SJSA1 (cell line): ENCODE measurements at regions not wholly inside any gene's neighbourhood (a gene's known extent, or its start where the extent isn't known, plus 50 kb on each side); places are given as distances from the start of the nearest gene placed in this dataset.

Source experiments
- DNase-seq, 2 experiments: peaks; one replicate each; pipeline ENCODE4 v3.0.0-alpha.2; 2015 to 2020; ENCODE audit warnings: low spot score in 2 of 2, low read depth in 1 of 2
- H3K27ac ChIP-seq: fragments of 250-450 bp; sonication (Bioruptor Pico); 2 replicates; pipeline ENCODE4 v1.5.1; 2020; ENCODE audit warnings: mild to moderate bottlenecking, moderate library complexity
- H3K27me3 ChIP-seq: fragments of 250-450 bp; sonication (Bioruptor Pico); replicated peaks from 2 replicates; pipeline ENCODE4 v1.5.1; 2020; ENCODE audit warnings: mild to moderate bottlenecking, moderate library complexity
- H3K36me3 ChIP-seq: fragments of 250-450 bp; sonication (Bioruptor Pico); 2 replicates; pipeline ENCODE4 v1.5.1; 2020; ENCODE audit warnings: mild to moderate bottlenecking
- H3K4me1 ChIP-seq: fragments of 250-450 bp; sonication (Bioruptor Pico); replicated peaks from 2 replicates; pipeline ENCODE4 v1.6.1; 2021; ENCODE audit warnings: mild to moderate bottlenecking
- H3K4me3 ChIP-seq: fragments of 250-450 bp; sonication (Bioruptor Pico); 2 replicates; pipeline ENCODE4 v1.5.1; 2020; ENCODE audit warnings: mild to moderate bottlenecking
- H3K9me3 ChIP-seq: fragments of 250-450 bp; sonication (Bioruptor Pico); replicated peaks from 2 replicates; pipeline ENCODE4 v1.5.1; 2020; ENCODE audit warnings: mild to moderate bottlenecking

DNA sequence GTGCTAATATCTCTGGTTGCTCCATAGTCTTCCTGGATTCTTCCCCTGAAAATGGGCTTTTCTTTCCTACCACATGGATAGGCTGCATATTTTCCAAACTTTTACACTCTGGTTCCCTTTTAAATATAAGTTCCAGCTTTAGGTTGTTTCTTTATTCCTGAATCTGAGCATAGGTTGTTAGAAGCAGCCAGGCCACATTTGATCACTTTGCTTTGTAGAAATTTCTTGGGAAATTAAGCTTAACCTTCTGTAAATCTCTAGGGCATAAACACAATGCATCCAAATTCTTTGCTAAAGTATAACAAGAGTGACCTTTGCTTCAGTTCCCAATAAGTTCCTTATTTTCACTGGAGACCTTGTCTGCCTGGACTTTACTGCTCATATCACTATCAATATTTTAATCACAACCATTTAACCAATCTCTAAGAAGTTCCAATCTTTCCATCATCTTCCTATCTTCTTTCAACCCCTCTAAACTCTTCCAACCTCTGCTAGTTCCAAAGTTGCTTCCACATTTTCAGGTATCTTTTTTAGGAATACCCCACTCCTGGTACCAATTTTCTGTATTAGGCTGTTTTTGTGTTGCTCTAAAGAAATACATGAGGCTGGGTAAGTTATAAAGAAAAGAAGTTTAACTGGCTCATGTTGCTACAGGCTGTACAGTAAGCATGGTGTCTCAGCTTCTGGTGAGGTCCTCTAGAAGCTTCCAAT, 389.6 kb upstream of the HS6ST1 start:
- Histone ChIP-seq H3K27ac (no peak overlapping the region), H3K4me1 (no peaks in the 10 kb centered on the region), H3K36me3 (no peaks in the 10 kb centered on the region), H3K4me3 (no peak overlapping the region), H3K27me3 (no peaks in the 10 kb centered on the region), H3K9me3 (0 out of 2 replicates have a peak, but pooled peaks cover 4% of the 10 kb centered on the region)
- DNase-seq = no peak

- Histone ChIP-seq H3K4me1 (no peaks in the 10 kb centered on the region), H3K4me3 (no peak overlapping the region), H3K9me3 (0 out of 2 replicates have a peak, but pooled peaks cover 4% of the 10 kb centered on the region), H3K27me3 (no peaks in the 10 kb centered on the region), H3K27ac (no peak overlapping the region), H3K36me3 (no peaks in the 10 kb centered on the region)
- no peak for DNase-seq
These were observed 391.6 kb upstream of the HS6ST1 start for GRCh38 chr2:128710242-128710641.

DNA sequence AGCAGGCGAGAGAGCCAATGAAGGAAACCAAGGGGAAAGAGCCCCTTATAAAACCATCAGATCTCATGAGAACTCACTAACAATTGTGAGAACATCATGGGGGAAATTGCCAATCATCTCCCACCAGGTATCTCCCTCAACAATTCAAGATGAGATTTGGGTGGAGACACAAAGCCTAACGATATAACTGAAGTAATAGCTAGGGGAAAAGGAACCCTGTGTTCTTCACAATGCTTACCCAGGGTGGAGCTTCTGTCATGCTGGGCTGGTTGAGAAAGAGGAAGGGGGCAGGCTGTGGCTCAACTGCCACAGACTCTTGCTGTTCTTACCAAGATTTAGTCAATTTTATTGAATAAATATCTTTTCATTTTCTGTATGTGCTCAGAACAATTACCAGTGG, 392.1 kb upstream of the HS6ST1 start:
- H3K4me1 ChIP-seq = no peaks in the 10 kb centered on the region
- no peak overlapping the region for H3K4me3 ChIP-seq
- H3K36me3 ChIP-seq = no peaks in the 10 kb centered on the region
- DNase-seq = no peak
- H3K27ac ChIP-seq = no peak overlapping the region
- no peaks in the 10 kb centered on the region for H3K27me3 ChIP-seq
- H3K9me3 ChIP-seq = 0 out of 2 replicates have a peak, but pooled peaks cover 4% of the 10 kb centered on the region

DNA sequence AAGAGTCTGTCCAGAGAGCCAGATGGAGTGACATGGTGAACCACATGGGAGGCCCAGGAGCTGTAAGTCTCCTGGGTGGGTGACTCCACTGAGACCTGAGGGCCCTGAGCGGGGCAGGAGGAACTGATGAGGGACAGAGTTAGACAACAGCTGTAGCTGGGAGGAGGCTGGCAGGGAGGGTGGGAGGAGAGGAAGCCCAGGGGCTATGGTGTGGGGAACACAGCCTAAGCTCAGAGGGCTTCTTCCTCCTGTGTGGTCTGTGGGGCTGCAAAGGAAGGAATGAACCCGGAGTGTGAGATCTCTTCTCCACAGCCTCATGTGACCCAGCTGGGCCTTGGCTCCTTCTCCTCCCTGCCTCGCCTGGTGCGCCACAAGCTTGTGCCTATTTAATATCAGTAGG, 395.6 kb upstream of the HS6ST1 start:
- Histone ChIP-seq H3K9me3 (no peaks in the 10 kb centered on the region), H3K27ac (no peak overlapping the region), H3K27me3 (no peaks in the 10 kb centered on the region; the same call in 1 of the 2 replicates), H3K4me3 (no peak overlapping the region), H3K4me1 (no peaks in the 10 kb centered on the region), H3K36me3 (no peaks in the 10 kb centered on the region)
- peak in 1 of 2 experiments; percentile 40 for DNase-seq

DNA sequence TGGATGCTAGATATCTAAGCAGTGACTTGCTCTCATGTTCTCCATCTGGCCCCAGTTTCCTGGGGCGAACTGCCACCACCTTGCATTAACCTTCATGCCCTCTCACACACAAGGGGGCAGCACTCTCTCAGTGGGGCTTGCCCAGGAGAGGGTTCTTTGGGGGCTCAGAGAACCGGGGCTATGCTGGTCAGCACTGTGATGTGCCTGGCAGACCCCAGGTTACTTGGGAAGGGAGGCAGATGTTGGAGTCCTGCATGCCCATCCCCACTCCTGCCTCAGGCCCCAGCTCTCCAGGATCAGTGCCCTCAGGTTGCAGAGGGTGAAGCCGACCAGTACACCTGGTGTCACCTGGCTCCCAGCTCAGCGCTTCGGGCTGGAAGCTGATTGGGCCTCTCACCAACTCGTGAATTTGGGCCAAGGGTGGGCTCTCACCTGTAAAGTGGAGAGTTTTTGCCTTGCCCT, 396.2 kb upstream of the HS6ST1 start:
- peak in 1 of 2 experiments; percentile 33 for DNase-seq
- Histone ChIP-seq H3K27me3 (no peaks in the 10 kb centered on the region; the same call in 1 of the 2 replicates), H3K4me3 (no peak overlapping the region), H3K4me1 (no peaks in the 10 kb centered on the region), H3K36me3 (no peaks in the 10 kb centered on the region), H3K9me3 (no peaks in the 10 kb centered on the region), H3K27ac (no peak overlapping the region)

DNA sequence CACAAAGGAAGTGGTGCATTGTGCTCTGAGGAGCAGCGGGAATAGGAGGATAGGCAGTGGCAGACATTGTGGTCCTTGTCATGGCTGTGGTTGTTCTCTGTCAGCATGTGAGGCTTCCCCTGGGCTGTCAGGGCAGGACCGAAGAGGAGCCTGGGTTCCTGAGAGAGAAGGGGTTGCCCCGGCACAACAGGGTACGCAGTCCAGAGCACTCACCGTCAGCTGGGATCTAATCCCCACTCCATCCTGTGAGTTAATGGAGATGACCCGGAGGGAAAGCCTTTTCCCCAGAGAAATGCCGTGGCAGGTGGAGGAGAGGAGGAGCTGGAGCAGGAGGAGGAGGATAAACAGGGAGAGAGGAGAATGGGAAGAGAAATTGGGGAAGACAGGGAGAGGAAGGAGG, 396.7 kb upstream of the HS6ST1 start:
- H3K4me3 ChIP-seq = no peak overlapping the region
- no peak overlapping the region for H3K27ac ChIP-seq
- no peaks in the 10 kb centered on the region for H3K9me3 ChIP-seq
- no peaks in the 10 kb centered on the region; the same call in 1 of the 2 replicates for H3K27me3 ChIP-seq
- DNase-seq = no peak
- H3K36me3 ChIP-seq = no peaks in the 10 kb centered on the region
- H3K4me1 ChIP-seq = no peaks in the 10 kb centered on the region

DNA sequence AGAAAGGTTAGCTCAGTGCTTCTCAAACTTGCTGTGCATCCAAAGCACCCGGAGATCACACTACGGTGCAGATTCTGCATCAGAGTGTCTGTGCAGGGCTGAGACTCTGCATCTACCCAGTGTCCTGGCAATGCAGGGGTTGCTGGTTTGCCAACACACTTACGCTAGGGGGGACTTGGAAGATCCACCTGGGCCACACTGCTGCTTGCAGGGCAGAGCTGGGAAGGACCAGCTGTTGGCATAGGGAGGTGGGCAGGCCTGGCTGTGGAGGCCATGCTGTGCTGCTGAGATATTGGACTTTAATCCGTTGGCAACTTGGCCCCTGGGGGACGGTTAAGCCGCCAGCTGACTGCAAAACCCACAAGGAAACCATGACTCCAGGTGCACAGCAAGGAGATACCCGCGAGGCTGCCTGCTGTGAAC, 397.6 kb upstream of the HS6ST1 start:
- H3K4me1 ChIP-seq = no peaks in the 10 kb centered on the region
- no peak overlapping the region for H3K27ac ChIP-seq
- H3K4me3 ChIP-seq = no peak overlapping the region
- H3K9me3 ChIP-seq = no peaks in the 10 kb centered on the region
- no peaks in the 10 kb centered on the region; the same call in 1 of the 2 replicates for H3K27me3 ChIP-seq
- no peak for DNase-seq
- no peaks in the 10 kb centered on the region for H3K36me3 ChIP-seq

DNA sequence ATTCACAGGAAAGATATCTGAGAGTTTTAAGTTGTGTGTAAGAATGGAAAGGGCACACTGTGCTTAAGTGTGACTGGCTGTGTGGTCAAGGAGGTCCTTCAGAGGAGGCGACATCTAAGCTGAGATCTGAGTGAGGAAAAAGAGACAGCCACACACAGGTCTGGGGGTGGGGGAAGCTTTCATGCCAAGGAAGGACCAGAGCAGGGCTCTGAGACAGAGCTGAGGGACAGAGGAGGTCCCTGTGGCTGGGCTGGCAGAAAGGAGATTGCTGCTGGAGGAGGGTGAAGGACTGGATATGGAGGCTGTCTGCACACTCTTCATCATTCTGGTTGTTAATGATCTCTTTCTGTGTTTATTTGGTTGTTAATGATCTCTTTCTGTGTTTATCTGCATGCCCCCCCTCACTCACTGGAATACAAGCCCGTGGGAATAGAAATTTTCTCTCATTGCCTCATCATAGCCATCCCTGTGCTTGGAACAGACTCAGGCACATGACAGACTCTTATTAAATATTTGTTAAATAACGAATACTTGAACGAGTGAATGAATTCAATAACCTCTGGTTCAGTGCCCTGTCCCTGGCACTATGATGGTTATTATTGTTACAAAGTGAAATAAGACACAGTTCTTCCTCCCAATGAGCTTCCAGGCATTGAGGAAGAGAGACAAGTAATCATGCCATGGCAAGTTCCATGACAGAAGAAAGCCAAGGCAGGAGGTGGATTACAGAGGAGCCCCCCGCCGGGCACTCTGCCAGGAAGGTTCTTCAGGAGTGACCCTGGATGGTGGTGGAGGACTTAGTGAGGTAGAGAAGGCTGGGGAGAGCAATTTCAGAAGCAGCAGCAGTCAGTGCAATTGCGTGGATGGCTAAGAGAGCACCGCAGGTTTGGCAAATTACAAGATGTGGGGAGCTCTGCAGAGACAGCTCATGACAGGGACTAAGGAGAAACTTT, 399.4 kb upstream of the HS6ST1 start:
- Histone ChIP-seq H3K4me1 (no peaks in the 10 kb centered on the region), H3K27me3 (no peaks in the 10 kb centered on the region; the same call in 1 of the 2 replicates), H3K4me3 (no peak overlapping the region), H3K36me3 (no peaks in the 10 kb centered on the region), H3K9me3 (no peaks in the 10 kb centered on the region), H3K27ac (no peak overlapping the region)
- DNase-seq = no peak

DNA sequence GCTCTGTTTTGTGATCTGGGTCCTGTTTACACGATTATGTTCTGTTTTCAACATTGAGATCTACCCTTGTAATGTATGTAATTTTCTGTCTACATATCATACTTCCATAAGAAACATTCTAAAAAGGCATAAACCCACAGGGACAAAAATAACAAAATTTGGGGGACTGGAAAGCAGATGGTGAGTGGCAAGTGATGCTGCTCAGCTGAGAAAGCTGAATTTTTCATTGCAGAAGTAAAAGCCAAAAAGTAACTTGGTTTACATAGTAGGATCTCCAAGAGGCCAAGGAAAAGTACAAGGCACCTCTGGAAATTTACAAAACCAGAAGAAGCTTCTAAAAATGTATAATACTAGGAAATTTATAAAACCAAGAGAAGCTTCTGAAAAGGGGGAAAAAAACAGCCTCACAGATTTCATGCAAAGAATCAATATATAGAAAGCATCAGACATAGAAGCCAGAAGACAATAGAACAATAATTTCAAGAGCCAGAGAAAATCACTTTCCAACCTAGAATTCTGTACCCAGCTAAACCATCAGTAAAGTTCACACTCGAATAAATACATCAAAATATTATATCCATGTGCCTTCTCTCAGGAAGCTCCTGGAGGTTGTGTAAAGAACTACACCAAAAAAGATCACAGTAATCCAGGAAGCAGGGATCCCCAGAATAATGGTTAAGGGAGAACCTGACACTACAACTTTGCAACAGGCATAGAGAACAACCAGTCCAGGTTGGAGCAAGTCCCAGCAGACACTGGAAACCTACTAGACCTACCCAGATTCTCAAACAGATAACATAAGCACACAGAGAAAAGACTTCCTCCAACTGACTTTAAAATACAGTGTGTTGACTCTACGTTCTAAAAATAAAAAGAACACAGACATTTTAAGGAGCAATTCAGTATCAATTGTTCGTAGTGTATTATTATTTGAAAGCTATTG, 401.7 kb upstream of the HS6ST1 start:
- H3K27me3 ChIP-seq = no peaks in the 10 kb centered on the region; the same call in 1 of the 2 replicates
- H3K9me3 ChIP-seq = no peaks in the 10 kb centered on the region
- DNase-seq = no peak
- H3K36me3 ChIP-seq = no peaks in the 10 kb centered on the region
- H3K4me1 ChIP-seq = no peaks in the 10 kb centered on the region
- no peak overlapping the region for H3K27ac ChIP-seq
- no peak overlapping the region for H3K4me3 ChIP-seq

DNA sequence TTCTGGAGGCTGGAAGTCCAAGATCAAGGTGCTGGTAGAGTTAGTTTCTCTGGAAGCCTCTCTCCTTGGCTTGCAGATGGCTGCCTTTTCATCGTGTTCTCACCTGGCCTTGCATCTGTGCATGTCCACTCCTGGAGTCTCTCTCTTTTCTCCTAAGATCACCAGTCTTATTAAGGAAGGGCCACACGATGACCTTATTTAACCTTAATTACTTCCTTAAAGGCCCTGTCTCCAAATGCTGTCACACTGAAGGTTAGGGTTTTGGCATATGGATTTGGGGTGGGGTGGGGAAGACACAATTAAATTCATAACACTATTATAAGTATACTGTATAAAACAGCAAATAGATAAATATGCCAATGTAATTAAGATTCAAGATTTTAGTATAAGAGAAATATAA, 402.4 kb upstream of the HS6ST1 start:
- DNase-seq = no peak
- H3K27ac ChIP-seq = no peak overlapping the region
- no peaks in the 10 kb centered on the region for H3K36me3 ChIP-seq
- H3K27me3 ChIP-seq = no peaks in the 10 kb centered on the region; the same call in 1 of the 2 replicates
- H3K4me1 ChIP-seq = no peaks in the 10 kb centered on the region
- H3K4me3 ChIP-seq = no peak overlapping the region
- no peaks in the 10 kb centered on the region for H3K9me3 ChIP-seq

GRCh38 chr2:128722489-128722888, 403.8 kb upstream of the HS6ST1 start:
- Histone ChIP-seq H3K27me3 (no peaks in the 10 kb centered on the region), H3K9me3 (no peaks in the 10 kb centered on the region), H3K36me3 (no peaks in the 10 kb centered on the region), H3K4me3 (no peak overlapping the region), H3K27ac (no peak overlapping the region), H3K4me1 (no peaks in the 10 kb centered on the region)
- DNase-seq = no peak

DNA sequence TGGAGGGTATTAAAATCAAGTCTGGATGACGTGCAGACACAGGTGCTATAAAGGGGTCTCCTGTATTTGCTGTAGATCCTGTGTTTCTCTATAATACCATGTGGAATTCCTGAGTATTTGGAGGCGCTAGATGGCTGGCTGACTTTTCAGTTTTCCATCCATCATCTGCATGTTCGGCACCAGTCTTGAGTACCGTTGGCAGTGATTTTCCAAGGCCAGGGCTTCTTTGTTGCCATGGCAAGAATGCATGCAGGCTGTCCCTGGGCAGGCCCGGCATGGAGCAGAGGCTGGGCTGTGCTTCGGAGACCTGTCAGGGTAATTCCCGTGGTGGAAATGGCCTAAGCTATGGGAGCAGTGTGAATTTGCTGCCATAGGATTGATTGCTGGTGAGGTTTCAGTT, 405.9 kb upstream of the HS6ST1 start:
- Histone ChIP-seq H3K4me3 (no peak overlapping the region), H3K9me3 (no peaks in the 10 kb centered on the region), H3K4me1 (peaks cover 7% of the 10 kb centered on the region; the same call in 1 of the 2 replicates), H3K27me3 (no peaks in the 10 kb centered on the region), H3K27ac (no peak overlapping the region), H3K36me3 (no peaks in the 10 kb centered on the region)
- DNase-seq = no peak

GRCh38 chr2:128724972-128725371, 406.3 kb upstream of the HS6ST1 start:
- no peak overlapping the region for H3K27ac ChIP-seq
- 0 out of 2 replicates have a peak, but pooled peaks cover 2% of the 10 kb centered on the region for H3K9me3 ChIP-seq
- no peak overlapping the region for H3K4me3 ChIP-seq
- peaks cover 7% of the 10 kb centered on the region; the same call in 1 of the 2 replicates for H3K4me1 ChIP-seq
- DNase-seq = no peak
- no peaks in the 10 kb centered on the region for H3K27me3 ChIP-seq
- H3K36me3 ChIP-seq = no peaks in the 10 kb centered on the region
